HepG2 (cell line): ENCODE measurements at regions not wholly inside any gene's neighbourhood (a gene's known extent, or its start where the extent isn't known, plus 50 kb on each side); places are given as distances from the start of the nearest gene placed in this dataset.

Experiments used
- ATF7 ChIP-seq, 2 experiments: fragments of 450-650 bp in 1 of 2; sonication (generic) in 1 of 2; formaldehyde crosslinking in 1 of 2; IDR thresholded peaks; 2 replicates each; pipeline versions ENCODE4 v1.4.0 to v1.6.1; 2016 to 2020; ENCODE audit warnings: antibody characterized with exemption in 1 of 2, mild to moderate bottlenecking in 1 of 2, missing genetic modification reagents in 1 of 2
- CC2D1A ChIP-seq: sonication (generic); formaldehyde crosslinking; IDR thresholded peaks from 2 replicates; pipeline ENCODE4 v1.8.1; 2023; ENCODE audit warnings: mild to moderate bottlenecking, missing genetic modification reagents
- ETV6 ChIP-seq: sonication (generic); formaldehyde crosslinking; conservative IDR thresholded peaks from 2 replicates; pipeline ENCODE4 v1.4.0; 2020; ENCODE audit warnings: missing genetic modification reagents
- GLI4 ChIP-seq: sonication (generic); formaldehyde crosslinking; IDR thresholded peaks from 2 replicates; pipeline ENCODE4 v1.5.1; 2020; ENCODE audit warnings: missing genetic modification reagents, mild to moderate bottlenecking, moderate library complexity, borderline replicate concordance
- PRDM10 ChIP-seq: sonication (generic); formaldehyde crosslinking; IDR thresholded peaks from 2 replicates; pipeline ENCODE4 v1.4.0; 2020; ENCODE audit warnings: low read depth, missing genetic modification reagents
- RFX5 ChIP-seq: IDR thresholded peaks from 2 replicates; pipeline ENCODE4 v1.6.1; 2011; ENCODE audit warnings: low read depth, low read length, improper control_type of control experiment
- SNAPC5 ChIP-seq: sonication (generic); formaldehyde crosslinking; IDR thresholded peaks from 2 replicates; pipeline ENCODE4 v1.8.1; 2023; ENCODE audit warnings: mild to moderate bottlenecking, missing genetic modification reagents, borderline replicate concordance
- TGIF2 ChIP-seq: IDR thresholded peaks from 2 replicates; pipeline ENCODE4 v1.6.1; 2016; ENCODE audit warnings: control low read depth, missing compliant biosample characterization
- THAP9 ChIP-seq: sonication (generic); formaldehyde crosslinking; IDR thresholded peaks from 2 replicates; pipeline ENCODE4; 2020; ENCODE audit warnings: missing genetic modification reagents, mild to moderate bottlenecking, borderline replicate concordance
- TMF1 ChIP-seq: sonication (generic); formaldehyde crosslinking; IDR thresholded peaks from 2 replicates; pipeline ENCODE4 v1.8.1; 2022; ENCODE audit warnings: low read depth, missing genetic modification reagents
- ZBTB37 ChIP-seq: sonication (generic); formaldehyde crosslinking; IDR thresholded peaks from 2 replicates; pipeline ENCODE4 v1.4.0; 2020; ENCODE audit warnings: mild to moderate bottlenecking, missing genetic modification reagents
- ZBTB4 ChIP-seq: sonication (generic); formaldehyde crosslinking; IDR thresholded peaks from 2 replicates; pipeline ENCODE4 v1.4.0; 2020; ENCODE audit warnings: missing genetic modification reagents, mild to moderate bottlenecking, borderline replicate concordance
- ZNF263 ChIP-seq: sonication (generic); formaldehyde crosslinking; IDR thresholded peaks from 2 replicates; pipeline ENCODE4 v1.4.0; 2020; ENCODE audit warnings: missing genetic modification reagents
- ZNF33A ChIP-seq: sonication (generic); formaldehyde crosslinking; IDR thresholded peaks from 2 replicates; pipeline ENCODE4 v1.5.1; 2020; ENCODE audit warnings: missing genetic modification reagents, mild to moderate bottlenecking, moderate library complexity, borderline replicate concordance
- ZNF414 ChIP-seq: sonication (generic); formaldehyde crosslinking; IDR thresholded peaks from 2 replicates; pipeline ENCODE4 v1.5.0; 2020; ENCODE audit warnings: missing genetic modification reagents
- ZSCAN25 ChIP-seq: sonication (generic); formaldehyde crosslinking; IDR thresholded peaks from 2 replicates; pipeline ENCODE4 v1.8.0; 2022; ENCODE audit warnings: mild to moderate bottlenecking, missing genetic modification reagents

GRCh38 chr20:53878262-53879047 lies 191.9 kb downstream of the BCAS1 start (continued):
- TF ChIP-seq GLI4: no peak
- TF ChIP-seq ZSCAN25: no peak
- no peak for TF ChIP-seq RFX5
- no peak for TF ChIP-seq THAP9 (CRISPR knock-in tag)
- TF ChIP-seq TGIF2 (CRISPR knock-in tag): no peak
- TF ChIP-seq ATF7 (IDR thresholded peaks at IDR 0.05): no peak
- no peak for TF ChIP-seq ATF7 (CRISPR knock-in tag; IDR thresholded peaks at IDR 0.05)
- no peak for TF ChIP-seq ZNF263 (CRISPR knock-in tag)
- no peak for TF ChIP-seq ETV6
- no peak for TF ChIP-seq PRDM10 (CRISPR knock-in tag)
- 0 out of 2 replicates have a peak, but pooled peaks have one; percentile 80 for TF ChIP-seq SNAPC5
- no peak for TF ChIP-seq ZBTB37 (CRISPR knock-in tag)
- TF ChIP-seq TMF1 (CRISPR knock-in tag): no peak
- no peak for TF ChIP-seq ZBTB4
- TF ChIP-seq CC2D1A (CRISPR knock-in tag): no peak
- TF ChIP-seq ZNF33A (CRISPR knock-in tag): no peak
- no peak for TF ChIP-seq ZNF414
